Nephron (organoid): ENCODE measurements at regions not wholly inside any gene's neighbourhood (a gene's known extent, or its start where the extent isn't known, plus 50 kb on each side); places are given as distances from the start of the nearest gene placed in this dataset.

Experiments used
- H3K27ac Mint-ChIP-seq, 3 experiments: 2 replicates each; pipeline ENCODE4 v1.8.0; 2020; ENCODE audit warnings: mixed read lengths in 3 of 3, mild to moderate bottlenecking in 2 of 3, moderate library complexity in 1 of 3
- H3K27me3 Mint-ChIP-seq: 2 replicates; pipeline ENCODE4 v1.8.0; 2021; ENCODE audit warnings: low read depth, mild to moderate bottlenecking, moderate library complexity, mixed read lengths
- H3K36me3 Mint-ChIP-seq: 2 replicates; pipeline ENCODE4 v1.8.0; 2020; ENCODE audit warnings: low read depth, mixed read lengths
- H3K4me1 Mint-ChIP-seq: 2 replicates; pipeline ENCODE4 v1.8.0; 2020; ENCODE audit warnings: mixed read lengths
- H3K4me3 Mint-ChIP-seq, 3 experiments: 2 replicates each; pipeline ENCODE4 v1.8.0; 2020; ENCODE audit warnings: mild to moderate bottlenecking in 3 of 3, mixed read lengths in 3 of 3, moderate library complexity in 2 of 3
- H3K9me3 Mint-ChIP-seq: 2 replicates; pipeline ENCODE4 v1.8.0; 2020; ENCODE audit warnings: mixed read lengths
- TF ChIP-seq, protein P1 (sequence below), 3 experiments: fragments of 200-600 bp; sonication (generic); IDR thresholded peaks; one replicate each; pipeline ENCODE4 v1.5.0; 2021; ENCODE audit warnings: antibody characterized with exemption in 3 of 3; ENCODE audit not compliant: unreplicated experiment in 3 of 3

DNA sequence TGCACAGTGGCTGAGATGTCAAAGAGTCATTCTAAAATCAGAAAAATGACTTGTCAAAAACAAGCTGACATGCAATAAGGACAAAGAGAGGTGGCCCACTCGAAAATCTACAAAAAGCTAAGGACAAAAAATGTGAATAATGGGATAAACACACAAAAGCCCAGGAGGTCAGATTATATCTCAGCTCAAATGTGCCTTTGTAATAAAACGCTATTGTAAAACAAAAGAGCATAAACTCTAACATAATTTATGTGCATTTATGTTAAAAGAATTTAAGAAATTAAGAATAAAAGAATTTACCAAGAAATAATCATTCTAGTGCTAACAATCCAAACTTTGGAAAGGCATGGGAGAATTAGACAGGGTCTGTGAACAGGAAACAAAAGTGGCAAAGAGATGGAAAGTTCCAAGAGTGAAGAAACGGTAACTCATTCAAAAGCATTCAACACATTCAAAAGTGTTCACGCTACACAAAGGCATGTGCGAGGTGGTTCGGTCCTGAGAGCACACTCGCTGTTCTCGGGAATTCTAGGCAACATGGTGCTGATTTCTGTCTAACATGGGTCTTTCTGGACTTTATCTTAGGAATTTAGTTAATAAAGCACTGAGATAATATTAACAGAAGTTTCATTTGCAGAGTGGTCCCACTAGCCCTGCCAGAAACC is 197.7 kb downstream of the KATNAL1 start:
- H3K27ac Mint-ChIP-seq = no peak overlapping the region
- TF ChIP-seq, protein P1, sequence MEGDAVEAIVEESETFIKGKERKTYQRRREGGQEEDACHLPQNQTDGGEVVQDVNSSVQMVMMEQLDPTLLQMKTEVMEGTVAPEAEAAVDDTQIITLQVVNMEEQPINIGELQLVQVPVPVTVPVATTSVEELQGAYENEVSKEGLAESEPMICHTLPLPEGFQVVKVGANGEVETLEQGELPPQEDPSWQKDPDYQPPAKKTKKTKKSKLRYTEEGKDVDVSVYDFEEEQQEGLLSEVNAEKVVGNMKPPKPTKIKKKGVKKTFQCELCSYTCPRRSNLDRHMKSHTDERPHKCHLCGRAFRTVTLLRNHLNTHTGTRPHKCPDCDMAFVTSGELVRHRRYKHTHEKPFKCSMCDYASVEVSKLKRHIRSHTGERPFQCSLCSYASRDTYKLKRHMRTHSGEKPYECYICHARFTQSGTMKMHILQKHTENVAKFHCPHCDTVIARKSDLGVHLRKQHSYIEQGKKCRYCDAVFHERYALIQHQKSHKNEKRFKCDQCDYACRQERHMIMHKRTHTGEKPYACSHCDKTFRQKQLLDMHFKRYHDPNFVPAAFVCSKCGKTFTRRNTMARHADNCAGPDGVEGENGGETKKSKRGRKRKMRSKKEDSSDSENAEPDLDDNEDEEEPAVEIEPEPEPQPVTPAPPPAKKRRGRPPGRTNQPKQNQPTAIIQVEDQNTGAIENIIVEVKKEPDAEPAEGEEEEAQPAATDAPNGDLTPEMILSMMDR (IDR thresholded peaks at IDR 0.05; ENCODE audit: unreplicated experiment in 3 of 3) = no peak
- peaks cover 31% of the 10 kb centered on the region for H3K4me1 Mint-ChIP-seq
- no peak overlapping the region for H3K4me3 Mint-ChIP-seq
- H3K36me3 Mint-ChIP-seq = no peaks in the 10 kb centered on the region
- no peaks in the 10 kb centered on the region for H3K9me3 Mint-ChIP-seq
- H3K27me3 Mint-ChIP-seq = peaks cover 15% of the 10 kb centered on the region

DNA sequence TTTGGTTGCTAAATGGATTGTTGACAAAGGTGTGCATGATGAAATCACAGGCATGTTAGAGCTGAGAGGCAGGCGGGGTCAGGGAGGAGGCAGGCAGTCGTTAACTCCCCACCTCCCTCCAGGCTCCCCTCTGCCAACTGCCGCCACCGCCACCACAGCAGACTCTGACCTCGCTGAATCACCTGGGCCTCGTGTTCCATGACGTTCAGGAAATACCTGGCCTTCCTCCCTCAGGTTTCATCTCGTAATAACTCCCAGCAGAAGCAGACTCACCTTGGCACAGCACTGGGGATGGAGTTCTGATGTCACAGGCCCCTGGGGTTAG is 198.5 kb downstream of the KATNAL1 start:
- H3K27ac Mint-ChIP-seq = no peak overlapping the region
- peaks cover 9% of the 10 kb centered on the region for H3K27me3 Mint-ChIP-seq
- no peaks in the 10 kb centered on the region for H3K36me3 Mint-ChIP-seq
- TF ChIP-seq, protein P1 (IDR thresholded peaks at IDR 0.05; ENCODE audit: unreplicated experiment in 3 of 3) = no peak
- H3K9me3 Mint-ChIP-seq = no peaks in the 10 kb centered on the region
- H3K4me3 Mint-ChIP-seq = no peak overlapping the region
- H3K4me1 Mint-ChIP-seq = peaks cover 24% of the 10 kb centered on the region

DNA sequence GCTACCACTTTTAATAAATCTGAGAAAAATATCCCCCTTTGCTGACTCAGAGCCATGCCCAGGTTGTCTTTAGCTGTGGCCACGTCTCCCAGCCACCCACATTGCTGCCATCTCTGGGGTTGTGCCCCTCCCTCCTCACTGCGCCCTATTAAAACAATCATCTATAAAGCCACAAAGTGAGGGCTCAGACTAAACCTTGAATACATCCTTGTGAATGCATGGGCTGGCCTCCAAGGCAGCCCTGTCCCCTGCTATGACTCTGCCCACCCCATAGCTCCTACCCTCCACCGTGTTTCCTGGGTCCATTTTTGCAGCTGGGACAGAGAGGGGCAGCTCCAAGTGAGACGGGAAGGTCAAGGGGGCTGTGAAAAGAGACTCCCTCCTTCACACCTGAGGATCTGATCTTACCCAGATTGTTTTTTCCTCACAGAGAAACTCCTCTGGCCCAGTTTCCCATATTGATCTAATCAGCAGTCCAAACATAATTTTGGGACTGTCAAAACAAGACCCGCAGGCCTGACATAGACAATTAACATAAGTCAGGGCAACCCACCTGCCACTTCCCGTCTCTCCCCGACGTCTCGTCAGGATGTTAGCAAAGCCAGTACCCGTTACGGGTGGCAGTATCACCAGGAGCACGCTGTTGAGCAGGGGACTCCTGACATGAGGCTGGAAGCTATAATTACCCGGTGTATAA is 199.0 kb downstream of the KATNAL1 start:
- Mint-ChIP-seq H3K27me3 (peaks cover 13% of the 10 kb centered on the region), H3K4me3 (no peak overlapping the region), H3K36me3 (no peaks in the 10 kb centered on the region), H3K27ac (no peak overlapping the region), H3K4me1 (peaks cover 19% of the 10 kb centered on the region), H3K9me3 (no peaks in the 10 kb centered on the region)
- TF ChIP-seq, protein P1 (IDR thresholded peaks at IDR 0.05; ENCODE audit: unreplicated experiment in 3 of 3) = no peak

DNA sequence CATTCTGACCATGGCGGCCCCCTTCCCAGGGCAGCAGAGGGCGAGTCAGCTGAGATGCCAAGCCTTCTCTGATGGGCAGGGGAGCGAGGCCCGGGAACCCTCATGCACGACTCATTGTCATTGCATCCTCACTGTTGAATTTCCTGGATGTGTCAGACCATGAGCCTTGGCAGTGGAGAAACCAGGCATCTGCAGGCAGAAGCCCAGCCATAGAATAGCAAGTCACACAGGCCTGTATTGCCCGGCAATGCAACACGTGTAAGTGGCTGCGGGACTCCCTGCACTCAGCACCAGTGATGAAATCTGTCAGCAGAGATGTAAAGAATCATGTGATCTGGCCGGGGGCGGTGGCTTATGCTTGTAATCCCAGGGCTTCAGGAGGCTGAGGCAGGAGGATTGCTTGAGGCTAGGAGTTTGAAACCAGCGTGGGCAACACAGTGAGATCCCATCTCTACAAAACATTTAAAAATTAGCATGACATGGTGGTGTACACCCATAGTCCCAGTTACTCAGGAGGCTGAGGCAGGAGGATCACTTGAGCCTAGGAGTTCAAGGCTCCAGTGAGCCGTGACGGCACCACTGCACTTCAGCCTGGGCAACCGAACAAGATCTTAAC is 199.7 kb downstream of the KATNAL1 start:
- Mint-ChIP-seq H3K4me3 (no peak overlapping the region), H3K36me3 (no peaks in the 10 kb centered on the region), H3K9me3 (no peaks in the 10 kb centered on the region), H3K27ac (no peak overlapping the region), H3K27me3 (peaks cover 8% of the 10 kb centered on the region), H3K4me1 (peaks cover 12% of the 10 kb centered on the region)
- TF ChIP-seq, protein P1 (IDR thresholded peaks at IDR 0.05; ENCODE audit: unreplicated experiment in 3 of 3) = no peak

DNA sequence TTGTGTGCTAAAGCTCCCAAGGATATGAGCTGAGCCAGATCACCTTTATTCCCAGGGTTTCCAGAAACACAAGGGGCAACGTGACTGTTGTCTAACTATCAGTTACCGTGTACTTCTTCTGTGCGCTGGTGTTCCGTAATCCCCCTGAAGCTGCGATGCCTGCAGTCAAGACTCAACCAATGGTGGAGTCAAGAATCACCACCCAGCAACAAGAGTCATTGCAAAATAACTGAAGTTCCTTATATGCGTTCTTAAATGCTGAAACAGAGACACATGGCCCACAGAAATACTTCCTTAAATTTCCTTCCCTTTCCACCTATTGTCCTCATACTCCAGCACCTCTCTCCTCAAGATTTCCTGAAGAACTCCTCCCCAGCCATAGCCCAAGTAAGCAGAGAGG is 200.2 kb downstream of the KATNAL1 start:
- peaks cover 7% of the 10 kb centered on the region for H3K4me1 Mint-ChIP-seq
- TF ChIP-seq, protein P1 (IDR thresholded peaks at IDR 0.05; ENCODE audit: unreplicated experiment in 3 of 3) = no peak
- no peaks in the 10 kb centered on the region for H3K9me3 Mint-ChIP-seq
- H3K27me3 Mint-ChIP-seq = peaks cover 8% of the 10 kb centered on the region
- H3K27ac Mint-ChIP-seq = no peak overlapping the region
- no peak overlapping the region for H3K4me3 Mint-ChIP-seq
- no peaks in the 10 kb centered on the region for H3K36me3 Mint-ChIP-seq
